ENCODE measurements at regions not wholly inside any gene's neighbourhood (a gene's known extent, or its start where the extent isn't known, plus 50 kb on each side); places are given as distances from the start of the nearest gene placed in this dataset.

GRCh38 chr9:73742412-73742811 lies 590.7 kb downstream of the ANXA1 start:
- DNase-seq (ENCODE audit: low spot score) (no peak), FAIRE-seq (no peak)

- FAIRE-seq (no peak), DNase-seq (ENCODE audit: low spot score) (no peak)
Observed at GRCh38 chr9:73743826-73744225, 592.2 kb downstream of the ANXA1 start.

- FAIRE-seq = no peak
- DNase-seq (ENCODE audit: low spot score) = no peak
Observed at GRCh38 chr9:73745598-73745997, 593.9 kb downstream of the ANXA1 start.

GRCh38 chr9:73753171-73753570 lies 601.5 kb downstream of the ANXA1 start:
- DNase-seq (ENCODE audit: low spot score) (no peak), FAIRE-seq (no peak)

GRCh38 chr9:73761905-73762304 lies 610.2 kb downstream of the ANXA1 start:
- DNase-seq (ENCODE audit: low spot score) (no peak), FAIRE-seq (no peak)

GRCh38 chr9:73773896-73774295 lies 622.2 kb downstream of the ANXA1 start:
- FAIRE-seq (no peak), DNase-seq (ENCODE audit: low spot score) (no peak)

- no peak for FAIRE-seq
- DNase-seq (ENCODE audit: low spot score) = no peak
Observed at GRCh38 chr9:73775757-73776156, 624.1 kb downstream of the ANXA1 start.

- FAIRE-seq = no peak
Observed at GRCh38 chr9:73780916-73781315, 629.3 kb downstream of the ANXA1 start.

GRCh38 chr9:73782166-73782565 lies 630.5 kb downstream of the ANXA1 start:
- FAIRE-seq = no peak
- DNase-seq (ENCODE audit: low spot score) = no peak

More at GRCh38 chr9:73780916-73781315, 629.3 kb downstream of the ANXA1 start:
- peak; percentile 68 for DNase-seq (ENCODE audit: low spot score)

GRCh38 chr9:73799446-73799845 lies 647.8 kb downstream of the ANXA1 start:
- DNase-seq (ENCODE audit: low spot score) (no peak), FAIRE-seq (no peak)

GRCh38 chr9:73805111-73805510 lies 653.4 kb downstream of the ANXA1 start:
- DNase-seq (ENCODE audit: low spot score) (no peak), FAIRE-seq (no peak)

GRCh38 chr9:73805853-73806458 lies 654.3 kb downstream of the ANXA1 start:
- DNase-seq (ENCODE audit: low spot score) (no peak), FAIRE-seq (no peak)

GRCh38 chr9:73806876-73807275 lies 655.2 kb downstream of the ANXA1 start:
- FAIRE-seq (no peak), DNase-seq (ENCODE audit: low spot score) (no peak)

- FAIRE-seq (no peak), DNase-seq (ENCODE audit: low spot score) (no peak)
Observed at GRCh38 chr9:73807952-73808351, 656.3 kb downstream of the ANXA1 start.

- FAIRE-seq = no peak
- peak; percentile 1 for DNase-seq (ENCODE audit: low spot score)
Observed at GRCh38 chr9:73810585-73811215, 659.0 kb downstream of the ANXA1 start.

- DNase-seq (ENCODE audit: low spot score) (no peak), FAIRE-seq (no peak)
Observed at GRCh38 chr9:73813546-73813945, 661.9 kb downstream of the ANXA1 start.

- DNase-seq (ENCODE audit: low spot score) (no peak), FAIRE-seq (no peak)
Observed at GRCh38 chr9:73816905-73817304, 665.2 kb downstream of the ANXA1 start.

GRCh38 chr9:73824671-73825070 lies 672.5 kb upstream of the RORB start:
- DNase-seq (ENCODE audit: low spot score) (no peak), FAIRE-seq (no peak)

- FAIRE-seq (no peak), DNase-seq (ENCODE audit: low spot score) (no peak)
Observed at GRCh38 chr9:73838871-73839270, 658.3 kb upstream of the RORB start.

- DNase-seq (ENCODE audit: low spot score) (no peak), FAIRE-seq (no peak)
Observed at GRCh38 chr9:73839471-73839870, 657.7 kb upstream of the RORB start.

GRCh38 chr9:73841018-73841417 lies 656.1 kb upstream of the RORB start:
- DNase-seq (ENCODE audit: low spot score) (no peak), FAIRE-seq (no peak)

- FAIRE-seq = no peak
- no peak for DNase-seq (ENCODE audit: low spot score)
Observed at GRCh38 chr9:73844135-73844534, 653.0 kb upstream of the RORB start.

- no peak for FAIRE-seq
- no peak for DNase-seq (ENCODE audit: low spot score)
Observed at GRCh38 chr9:73845539-73845938, 651.6 kb upstream of the RORB start.

Data from urothelium cell line (cell line).